B cell (primary cell): ENCODE measurements at regions not wholly inside any gene's neighbourhood (a gene's known extent, or its start where the extent isn't known, plus 50 kb on each side); places are given as distances from the start of the nearest gene placed in this dataset.
A peak's percentile ranks its signal among the peaks of the same experiment; 100 is the strongest.

Source experiments
- ATAC-seq: fragments of 200-7000 bp; cut with Tn5 transposase; one replicate; pipeline ENCODE4 v1.10.0; 2021; ENCODE audit warnings: low read depth, mild to moderate bottlenecking, moderate number of reproducible peaks, moderate library complexity
- CTCF ChIA-PET: fragments of 350-600 bp; sonication (Branson Sonifier 250); formaldehyde crosslinking; loops from one replicate; lab custom pipeline; 2021; ENCODE audit warnings: antibody characterized with exemption, inconsistent platforms; lab: Charles Lee
- POLR2A ChIA-PET: fragments of 350-600 bp; sonication (Branson Sonifier 250); formaldehyde crosslinking; loops from one replicate; lab custom pipeline; 2021; ENCODE audit warnings: antibody characterized with exemption; lab: Charles Lee
- DNase-seq: peaks from one replicate; pipeline ENCODE4 v3.0.0; 2013
- H2AFZ ChIP-seq: 2 replicates; pipeline ENCODE4 v1.6.1; 2012; ENCODE audit warnings: mild to moderate bottlenecking, low read depth, low read length; ENCODE audit not compliant: insufficient read depth, poor library complexity, severe bottlenecking
- H3K27ac ChIP-seq, 2 donors: 1 replicate in 1 of 2; 2 replicates in 1 of 2; pipeline ENCODE4 v1.5.1; 2012 to 2013; ENCODE audit warnings: low read length in 2 of 2, mild to moderate bottlenecking in 2 of 2, moderate library complexity in 1 of 2
- H3K27me3 ChIP-seq, 4 experiments: fragments of 200-600 bp in 1 of 4; sonication (generic) in 1 of 4; replicated peaks in 1 of 4; 1 replicate in 2 of 4; 2 replicates in 2 of 4; pipeline versions ENCODE4 v1.6.1 to v1.7.0; 2013 to 2016; ENCODE audit warnings: low read length in 3 of 4, mild to moderate bottlenecking in 2 of 4, mixed read lengths in 1 of 4, moderate library complexity in 1 of 4; ENCODE audit not compliant: insufficient read depth in 4 of 4, control insufficient read depth in 3 of 4; ENCODE audit errors: control extremely low read depth in 1 of 4
- H3K36me3 ChIP-seq, 2 experiments: replicated peaks in 1 of 2; 1 replicate in 1 of 2; 2 replicates in 1 of 2; pipeline versions ENCODE4 v1.6.1 to v1.7.1; 2013; ENCODE audit warnings: low read length in 1 of 2; ENCODE audit not compliant: insufficient read depth in 2 of 2, control insufficient read depth in 1 of 2; ENCODE audit errors: control extremely low read depth in 1 of 2, extremely low read depth in 1 of 2
- H3K4me1 ChIP-seq, 2 donors: fragments of 200-600 bp in 1 of 2; sonication (generic) in 1 of 2; 1 replicate in 1 of 2; 2 replicates in 1 of 2; pipeline versions ENCODE4 v1.5.1 to v1.6.1; 2013 to 2017; ENCODE audit warnings: low read length in 2 of 2; ENCODE audit not compliant: control insufficient read depth in 2 of 2, insufficient read depth in 2 of 2
- H3K4me2 ChIP-seq: replicated peaks from 2 replicates; pipeline ENCODE3; 2012; ENCODE audit warnings: mild to moderate bottlenecking, low read depth, low read length; ENCODE audit not compliant: poor library complexity, severe bottlenecking
- H3K4me3 ChIP-seq, 5 experiments: fragments of 200-600 bp in 1 of 5; sonication (generic) in 1 of 5; 1 replicate in 3 of 5; 2 replicates in 2 of 5; pipeline versions ENCODE4 v1.5.1 to v1.7.0; 2011 to 2016; ENCODE audit warnings: low read length in 4 of 5, mild to moderate bottlenecking in 4 of 5, low read depth in 2 of 5, control low read depth in 1 of 5, moderate library complexity in 1 of 5; ENCODE audit not compliant: insufficient read depth in 1 of 5; ENCODE audit errors: control extremely low read depth in 1 of 5, extremely low read depth in 1 of 5
- H3K79me2 ChIP-seq: fragments of 200-600 bp; sonication (generic); one replicate; pipeline ENCODE4 v1.6.0; 2016; ENCODE audit warnings: low read length; ENCODE audit not compliant: control insufficient read depth, insufficient read depth
- H3K9ac ChIP-seq: fragments of 200-600 bp; sonication (generic); 2 replicates; pipeline ENCODE4 v1.6.1; 2017; ENCODE audit warnings: mild to moderate bottlenecking, low read length, moderate library complexity
- H3K9me3 ChIP-seq, 3 donors: one replicate each; pipeline versions ENCODE4 v1.6.1 to v1.7.1; 2013; ENCODE audit warnings: low read length in 2 of 3; ENCODE audit not compliant: control insufficient read depth in 2 of 3, insufficient read depth in 1 of 3; ENCODE audit errors: control extremely low read depth in 1 of 3
- H4K20me1 ChIP-seq: 2 replicates; pipeline ENCODE4 v1.6.0; 2012; ENCODE audit warnings: mild to moderate bottlenecking, low read length; ENCODE audit not compliant: insufficient read depth, control insufficient read depth, poor library complexity, severe bottlenecking
- H3K27ac Mint-ChIP-seq: one replicate; pipeline ENCODE4 v1.8.0; 2021; ENCODE audit warnings: mixed read lengths
- H3K27me3 Mint-ChIP-seq: one replicate; pipeline ENCODE4 v1.8.0; 2021; ENCODE audit warnings: mixed read lengths
- H3K4me1 Mint-ChIP-seq: one replicate; pipeline ENCODE4 v1.8.0; 2021; ENCODE audit warnings: mixed read lengths
- H3K4me3 Mint-ChIP-seq: one replicate; pipeline ENCODE4 v1.8.0; 2021; ENCODE audit warnings: mixed read lengths
- H3K9me3 Mint-ChIP-seq: one replicate; pipeline ENCODE4 v1.8.0; 2022; ENCODE audit warnings: mixed read lengths; ENCODE audit not compliant: insufficient read depth
- EZH2 ChIP-seq: IDR thresholded peaks from 2 replicates; pipeline ENCODE4 v1.6.1; 2012; ENCODE audit warnings: borderline replicate concordance, low read depth, mild to moderate bottlenecking, moderate library complexity, low read length; ENCODE audit not compliant: insufficient read depth, poor library complexity, severe bottlenecking
- WGBS: methylation state at CpG from one replicate; pipeline ENCODE4 v1.1.5; 2013; ENCODE audit warnings: missing lambda C conversion rate; ENCODE audit not compliant: insufficient coverage; 5-methylcytosine and 5-hydroxymethylcytosine counted together
- intact Hi-C: fragments of 100-400 bp; cut with micrococcal nuclease; formaldehyde crosslinking; loops from one replicate; pipeline ENCODE4 v1.10.0; 2022
- TF ChIP-seq, protein P1 (sequence below): fragments of 200-600 bp; IDR thresholded peaks from one replicate; pipeline ENCODE4 v1.8.0; 2022; ENCODE audit warnings: antibody characterized with exemption, mild to moderate bottlenecking

DNA sequence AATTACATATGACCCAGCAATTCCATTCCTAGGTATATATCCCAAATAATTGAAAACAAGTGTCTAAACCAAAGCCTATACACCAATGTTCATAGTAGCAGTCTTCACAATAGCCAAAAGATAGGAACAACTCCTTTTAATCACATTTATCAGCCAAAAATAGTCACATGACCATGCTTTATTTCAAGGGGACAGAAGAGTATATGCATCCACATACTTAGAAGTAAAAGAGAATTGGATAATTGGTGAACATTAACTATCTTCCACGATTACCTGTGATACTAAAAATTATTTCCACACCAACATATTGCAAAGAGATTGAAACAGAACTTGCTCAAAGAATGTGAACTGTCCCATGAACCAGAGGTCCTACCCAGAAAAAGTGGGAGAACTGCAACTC is 51.8 kb upstream of the FOXE1 start:
- ChIA-PET POLR2A (no interaction called here), CTCF (interaction anchor here (0.7 kb wide), 1 partner anchor 18 kb away, joined by 3 read pairs; no protein-coding TSS in a partner anchor)
- ATAC-seq (no peak), DNase-seq (no peak)
- Histone ChIP-seq H3K36me3 (no peaks in the 10 kb centered on the region), H3K27me3 (peaks cover 0 to 20% (median 7%) of the 10 kb centered on the region in 4 experiments), H3K4me2 (no peak overlapping the region), H3K79me2 (no peaks in the 10 kb centered on the region), H4K20me1 (no peaks in the 10 kb centered on the region), H3K27ac (no peak overlapping the region), H3K4me3 (no peak overlapping the region), H3K9ac (no peak overlapping the region), H3K4me1 (peaks cover 7 to 9% of the 10 kb centered on the region in 2 donors), H2AFZ (no peak overlapping the region), H3K9me3 (no peaks in the 10 kb centered on the region)
- H3K27ac Mint-ChIP-seq, result no peak overlapping the region
- WGBS, result no CpG with 5 or more reads among the region's 1 CpG
- TF ChIP-seq, protein P1, sequence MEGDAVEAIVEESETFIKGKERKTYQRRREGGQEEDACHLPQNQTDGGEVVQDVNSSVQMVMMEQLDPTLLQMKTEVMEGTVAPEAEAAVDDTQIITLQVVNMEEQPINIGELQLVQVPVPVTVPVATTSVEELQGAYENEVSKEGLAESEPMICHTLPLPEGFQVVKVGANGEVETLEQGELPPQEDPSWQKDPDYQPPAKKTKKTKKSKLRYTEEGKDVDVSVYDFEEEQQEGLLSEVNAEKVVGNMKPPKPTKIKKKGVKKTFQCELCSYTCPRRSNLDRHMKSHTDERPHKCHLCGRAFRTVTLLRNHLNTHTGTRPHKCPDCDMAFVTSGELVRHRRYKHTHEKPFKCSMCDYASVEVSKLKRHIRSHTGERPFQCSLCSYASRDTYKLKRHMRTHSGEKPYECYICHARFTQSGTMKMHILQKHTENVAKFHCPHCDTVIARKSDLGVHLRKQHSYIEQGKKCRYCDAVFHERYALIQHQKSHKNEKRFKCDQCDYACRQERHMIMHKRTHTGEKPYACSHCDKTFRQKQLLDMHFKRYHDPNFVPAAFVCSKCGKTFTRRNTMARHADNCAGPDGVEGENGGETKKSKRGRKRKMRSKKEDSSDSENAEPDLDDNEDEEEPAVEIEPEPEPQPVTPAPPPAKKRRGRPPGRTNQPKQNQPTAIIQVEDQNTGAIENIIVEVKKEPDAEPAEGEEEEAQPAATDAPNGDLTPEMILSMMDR, result no peak
- no peak for TF ChIP-seq EZH2
- H3K27me3 Mint-ChIP-seq, result peaks cover 17% of the 10 kb centered on the region
- no peaks in the 10 kb centered on the region for H3K9me3 Mint-ChIP-seq
- H3K4me3 Mint-ChIP-seq, result no peak overlapping the region
- intact Hi-C loops, result loop anchor here (5.0 to 10.0 kb wide), 2 partner anchors 86 to 1239 kb away; no protein-coding TSS in a partner anchor
- H3K4me1 Mint-ChIP-seq, result peaks cover 10% of the 10 kb centered on the region

DNA sequence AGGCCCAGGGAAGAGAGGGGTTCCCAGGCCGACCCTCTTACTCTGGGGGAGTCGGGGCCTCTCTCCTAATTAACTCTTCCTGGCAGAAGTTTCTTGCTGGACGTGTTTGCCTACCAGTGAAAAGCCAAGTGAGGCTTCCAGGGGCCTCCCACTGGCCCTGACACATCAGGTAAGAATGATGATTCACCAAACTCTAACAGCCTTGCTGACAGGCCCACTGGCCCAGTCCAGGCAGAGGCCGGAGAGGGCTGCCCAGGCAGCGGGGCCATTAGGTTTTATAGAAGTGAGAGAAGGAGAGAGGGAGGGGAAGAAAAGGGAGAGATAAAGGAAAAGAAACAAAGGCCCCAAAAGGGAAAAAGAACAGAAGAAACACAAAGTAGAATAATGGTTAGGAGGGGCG is 50.8 kb upstream of the FOXE1 start:
- no peak for ATAC-seq
- 95% methylated on average over 3 of the region's 6 CpGs for WGBS

More for the DNA sequence above, 50.8 kb upstream of the FOXE1 start:
- Histone ChIP-seq H3K79me2 (no peaks in the 10 kb centered on the region), H3K4me2 (no peak overlapping the region), H3K4me1 (peaks cover 7 to 9% of the 10 kb centered on the region in 2 donors), H3K9me3 (no peaks in the 10 kb centered on the region), H3K27ac (no peak overlapping the region), H3K36me3 (no peaks in the 10 kb centered on the region), H4K20me1 (no peaks in the 10 kb centered on the region), H3K27me3 (peaks cover 0 to 20% (median 7%) of the 10 kb centered on the region in 4 experiments), H3K9ac (no peak overlapping the region), H2AFZ (no peak overlapping the region), H3K4me3 (no peak overlapping the region)
- POLR2A ChIA-PET, result no interaction called here
- CTCF ChIA-PET, result no interaction called here
- Mint-ChIP-seq H3K27me3 (peaks cover 22% of the 10 kb centered on the region), H3K27ac (no peak overlapping the region), H3K4me1 (peaks cover 10% of the 10 kb centered on the region), H3K4me3 (peak overlapping the region; percentile 66), H3K9me3 (no peaks in the 10 kb centered on the region)
- intact Hi-C loops, result loop anchor here (2.0 to 10.0 kb wide), 3 partner anchors 87 to 1240 kb away; partner anchors contain the start of gene TBC1D2
- no peak for DNase-seq
- no peak for TF ChIP-seq EZH2
- TF ChIP-seq, protein P1, result no peak
